ENCODE measurements at regions not wholly inside any gene's neighbourhood (a gene's known extent, or its start where the extent isn't known, plus 50 kb on each side); places are given as distances from the start of the nearest gene placed in this dataset.

DNA sequence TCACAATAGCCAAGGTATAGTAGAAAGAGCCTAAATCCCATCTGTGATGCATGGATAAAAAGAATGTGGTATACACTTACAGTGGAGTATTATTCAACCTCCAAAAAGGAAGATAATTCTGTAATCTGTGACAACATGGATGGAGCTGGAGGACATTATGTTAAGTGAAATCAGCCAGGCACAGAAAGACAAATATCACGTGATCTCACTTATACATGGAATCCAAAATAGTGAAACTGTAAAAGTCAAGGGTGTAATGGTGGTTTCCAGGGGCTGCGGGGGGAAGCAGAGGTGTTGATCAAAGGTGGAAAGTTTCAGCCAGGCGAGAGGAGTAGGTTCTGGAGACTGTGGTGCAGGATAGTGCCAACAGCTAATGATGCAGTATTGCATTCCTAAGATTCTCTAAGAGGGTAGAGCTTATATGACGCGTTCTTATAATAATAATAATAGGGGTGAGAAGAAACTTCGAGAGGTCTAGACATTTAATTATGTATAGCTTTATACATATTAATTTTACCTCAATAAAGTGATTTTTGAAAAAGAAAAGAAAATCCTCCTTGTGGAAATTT, 246.1 kb downstream of the FOXA2 start:
- H3K27ac Mint-ChIP-seq, result no peak overlapping the region
- no peak overlapping the region for H3K4me3 Mint-ChIP-seq
- no peaks in the 10 kb centered on the region for H3K4me1 Mint-ChIP-seq (ENCODE audit: low read depth)
- H3K27me3 Mint-ChIP-seq, result peaks cover 8% of the 10 kb centered on the region
- no peaks in the 10 kb centered on the region for H3K9me3 Mint-ChIP-seq (ENCODE audit: low read depth)
- H3K36me3 Mint-ChIP-seq, result no peaks in the 10 kb centered on the region

DNA sequence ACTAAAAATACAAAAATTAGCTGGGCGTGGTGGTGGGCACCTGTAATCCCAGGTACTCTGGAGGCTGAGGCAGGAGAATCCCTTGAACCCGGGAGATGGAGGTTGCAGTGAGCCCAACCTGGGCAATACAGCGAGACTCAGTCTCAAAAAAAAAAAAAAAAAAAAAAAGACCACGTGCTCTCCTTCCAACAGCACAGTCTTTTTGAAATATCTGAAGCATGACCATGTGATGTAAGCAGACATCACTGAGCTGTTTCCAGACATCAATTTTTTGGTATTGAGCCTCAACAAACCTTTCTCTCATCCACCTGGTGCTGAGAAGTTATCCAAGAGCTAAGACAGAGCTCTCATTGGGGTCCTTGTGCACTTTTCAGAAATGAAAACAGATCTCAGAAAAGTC, 249.2 kb downstream of the FOXA2 start:
- no peak overlapping the region for H3K4me3 Mint-ChIP-seq
- no peaks in the 10 kb centered on the region for H3K4me1 Mint-ChIP-seq (ENCODE audit: low read depth)
- no peak overlapping the region for H3K27ac Mint-ChIP-seq
- no peaks in the 10 kb centered on the region for H3K36me3 Mint-ChIP-seq
- H3K27me3 Mint-ChIP-seq, result peaks cover 14% of the 10 kb centered on the region
- H3K9me3 Mint-ChIP-seq (ENCODE audit: low read depth), result no peaks in the 10 kb centered on the region

DNA sequence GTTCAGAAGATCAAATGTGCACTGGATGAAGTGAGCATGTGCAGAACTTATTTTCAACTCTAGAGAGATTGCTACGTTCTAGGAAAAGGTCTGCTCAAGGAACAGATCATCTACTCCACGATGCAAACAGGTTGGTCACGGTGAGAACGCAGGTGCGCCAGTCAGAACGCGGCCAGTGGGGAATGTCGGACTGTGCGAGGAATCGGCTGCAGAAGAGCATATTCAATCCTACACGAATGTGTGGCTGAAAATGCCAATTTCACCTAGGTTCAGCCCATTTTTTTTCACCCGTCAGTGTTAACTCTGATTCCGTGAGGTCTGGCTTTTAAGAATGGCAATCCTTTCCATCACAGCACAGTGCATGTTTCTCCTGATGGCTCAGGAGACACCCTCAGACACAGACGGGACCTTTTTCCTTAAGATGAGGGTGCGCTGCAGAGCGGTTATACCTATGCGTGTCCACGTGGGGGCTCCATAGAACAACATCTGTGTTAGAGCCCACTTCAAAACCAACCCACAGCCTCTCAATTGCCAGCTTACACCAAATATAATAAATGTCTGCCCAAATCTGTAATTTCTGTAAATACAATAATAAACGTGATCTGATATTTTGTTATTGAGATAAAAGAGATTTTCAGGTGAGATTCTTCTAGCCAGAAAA, 250.4 kb downstream of the FOXA2 start:
- Mint-ChIP-seq H3K36me3 (no peaks in the 10 kb centered on the region), H3K4me1 (ENCODE audit: low read depth) (no peaks in the 10 kb centered on the region), H3K4me3 (no peak overlapping the region), H3K9me3 (ENCODE audit: low read depth) (no peaks in the 10 kb centered on the region), H3K27me3 (peaks cover 9% of the 10 kb centered on the region), H3K27ac (no peak overlapping the region)

DNA sequence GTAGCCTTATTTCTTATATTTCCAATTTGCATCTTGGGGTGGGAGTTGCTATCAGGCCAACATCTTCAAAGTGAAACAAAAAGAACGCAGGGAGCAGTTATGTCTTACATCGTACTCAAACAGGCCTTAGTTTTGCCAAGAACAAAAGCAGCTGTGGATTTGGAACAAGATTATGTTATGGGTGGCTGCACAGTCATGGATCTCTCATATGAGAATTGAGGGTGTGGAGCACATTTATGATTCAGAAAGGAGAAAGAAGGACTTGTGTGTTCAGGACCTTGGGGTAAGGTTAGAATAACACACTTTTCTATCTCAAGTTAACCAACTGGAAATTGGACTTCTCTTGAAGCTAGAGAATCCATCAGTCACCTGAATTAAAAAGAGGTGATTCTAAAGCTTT, 259.9 kb downstream of the FOXA2 start:
- H3K36me3 Mint-ChIP-seq, result no peaks in the 10 kb centered on the region
- H3K4me3 Mint-ChIP-seq, result no peak overlapping the region
- no peaks in the 10 kb centered on the region for H3K27me3 Mint-ChIP-seq
- H3K27ac Mint-ChIP-seq, result no peak overlapping the region
- no peaks in the 10 kb centered on the region for H3K9me3 Mint-ChIP-seq (ENCODE audit: low read depth)
- H3K4me1 Mint-ChIP-seq (ENCODE audit: low read depth), result no peaks in the 10 kb centered on the region

DNA sequence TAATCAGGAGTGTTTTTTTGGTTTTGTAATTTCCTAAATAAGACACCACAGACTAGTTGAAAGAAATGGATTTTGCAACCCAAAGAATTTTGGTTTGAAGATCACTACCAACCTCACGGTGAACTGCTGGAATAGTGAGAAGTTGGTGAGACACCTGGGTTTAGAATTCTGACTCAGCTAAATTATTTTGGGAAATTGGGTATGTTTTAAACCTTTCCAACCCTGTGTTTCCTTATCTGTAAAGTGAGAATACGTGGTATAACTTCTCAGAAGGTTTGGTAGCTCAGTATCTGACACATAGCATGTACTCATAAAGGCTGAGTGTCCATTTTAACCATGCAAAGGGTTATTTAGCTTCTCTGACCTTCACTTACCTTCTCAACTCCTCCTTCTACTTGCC, 261.9 kb downstream of the FOXA2 start:
- no peaks in the 10 kb centered on the region for H3K36me3 Mint-ChIP-seq
- no peak overlapping the region for H3K4me3 Mint-ChIP-seq
- no peaks in the 10 kb centered on the region for H3K27me3 Mint-ChIP-seq
- H3K27ac Mint-ChIP-seq, result no peak overlapping the region
- H3K4me1 Mint-ChIP-seq (ENCODE audit: low read depth), result no peaks in the 10 kb centered on the region
- H3K9me3 Mint-ChIP-seq (ENCODE audit: low read depth), result no peaks in the 10 kb centered on the region

DNA sequence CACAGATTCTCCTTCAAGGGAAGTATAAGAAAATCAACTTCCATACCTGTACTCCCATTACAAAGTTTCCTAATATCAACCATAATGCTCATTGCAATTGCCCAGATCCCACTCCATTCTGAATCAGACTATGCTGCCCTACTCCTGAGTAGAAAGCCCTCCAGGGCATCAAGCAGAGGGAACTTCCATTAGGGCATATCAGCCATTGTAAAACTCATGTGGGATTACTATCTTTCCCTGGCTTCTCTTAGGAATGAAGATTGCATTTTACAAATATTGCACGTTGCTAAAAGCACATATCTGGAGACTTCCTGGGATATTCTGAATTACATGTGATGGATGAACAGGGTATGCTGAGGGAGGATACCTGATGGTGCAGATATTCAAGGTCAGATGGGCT, 263.2 kb downstream of the FOXA2 start:
- Mint-ChIP-seq H3K4me3 (no peak overlapping the region), H3K27me3 (no peaks in the 10 kb centered on the region), H3K4me1 (ENCODE audit: low read depth) (no peaks in the 10 kb centered on the region), H3K36me3 (no peaks in the 10 kb centered on the region), H3K27ac (no peak overlapping the region), H3K9me3 (ENCODE audit: low read depth) (no peaks in the 10 kb centered on the region)

DNA sequence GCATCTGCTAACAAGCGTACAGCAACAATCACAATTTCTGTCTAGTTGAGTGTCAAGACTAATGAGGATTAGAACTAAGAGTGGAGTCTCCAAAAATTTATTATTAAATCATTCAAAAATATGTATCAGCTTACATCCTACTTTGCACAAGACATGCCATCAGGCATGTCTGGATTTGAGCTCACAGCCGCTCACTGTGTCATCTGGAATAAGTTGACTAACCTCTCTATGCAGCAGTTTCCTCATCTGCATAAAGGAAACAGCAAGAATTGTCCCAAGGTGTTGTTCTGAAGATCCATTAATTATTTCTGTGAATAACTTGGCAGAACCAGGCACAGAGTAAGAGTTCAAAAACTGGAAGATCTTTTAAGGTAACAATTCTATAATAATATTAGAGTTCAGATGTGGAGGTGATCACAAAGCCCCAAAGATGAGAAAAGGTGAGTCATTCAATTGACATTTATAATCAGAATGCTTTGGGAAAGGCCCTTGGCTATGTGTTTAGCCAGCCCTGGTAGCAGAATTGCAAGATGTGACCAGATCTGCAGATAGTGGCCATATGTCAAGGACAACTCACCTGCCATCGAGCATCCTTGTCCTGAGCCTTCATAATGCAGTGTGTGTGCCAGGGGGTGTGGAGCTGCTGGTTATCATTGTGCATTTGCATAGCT, 264.0 kb downstream of the FOXA2 start:
- Mint-ChIP-seq H3K27me3 (no peaks in the 10 kb centered on the region), H3K9me3 (ENCODE audit: low read depth) (no peaks in the 10 kb centered on the region), H3K36me3 (no peaks in the 10 kb centered on the region), H3K4me1 (ENCODE audit: low read depth) (no peaks in the 10 kb centered on the region), H3K4me3 (no peak overlapping the region), H3K27ac (no peak overlapping the region)

DNA sequence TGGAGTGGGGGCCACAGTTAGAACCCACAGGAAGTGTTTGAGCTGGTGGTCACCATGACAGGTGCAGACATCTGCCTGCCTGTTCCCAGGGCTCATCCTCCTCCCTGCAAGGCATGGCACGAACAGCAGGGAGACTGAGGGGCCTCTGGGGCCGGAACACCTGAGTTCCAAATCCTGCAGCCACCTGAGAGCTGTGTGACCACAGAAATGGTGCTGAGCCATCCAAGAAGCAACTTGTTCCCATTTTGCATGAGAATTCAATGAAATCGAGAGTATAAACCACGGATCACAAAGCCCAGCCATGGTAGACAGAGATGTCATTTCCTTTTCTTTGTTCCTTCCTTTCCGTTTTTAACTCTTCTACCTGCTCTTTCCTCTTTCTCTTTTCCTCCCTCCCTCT, 268.6 kb downstream of the FOXA2 start:
- peaks cover 2% of the 10 kb centered on the region for H3K27me3 Mint-ChIP-seq
- H3K36me3 Mint-ChIP-seq, result no peaks in the 10 kb centered on the region
- H3K4me1 Mint-ChIP-seq (ENCODE audit: low read depth), result no peaks in the 10 kb centered on the region
- H3K9me3 Mint-ChIP-seq (ENCODE audit: low read depth), result no peaks in the 10 kb centered on the region
- H3K4me3 Mint-ChIP-seq, result no peak overlapping the region
- H3K27ac Mint-ChIP-seq, result no peak overlapping the region

DNA sequence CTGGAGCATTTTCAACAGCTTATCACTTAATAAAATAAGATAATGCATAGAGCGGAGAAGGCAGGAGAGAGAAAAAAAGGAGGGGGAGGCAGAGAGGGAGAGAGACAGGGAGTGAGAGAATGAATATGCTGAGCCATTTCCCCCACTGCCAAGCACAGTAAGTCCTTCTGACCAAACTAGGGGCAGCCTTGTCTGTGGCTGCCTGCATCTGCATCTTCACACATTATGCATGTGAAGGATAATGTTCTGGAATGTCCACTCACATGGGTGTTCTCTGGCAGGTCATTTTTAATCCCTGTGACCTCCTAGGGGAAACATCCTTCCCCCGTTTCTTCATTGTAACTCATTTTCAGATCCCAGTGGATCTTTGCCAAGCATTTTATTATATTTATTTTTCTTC, 269.3 kb downstream of the FOXA2 start:
- Mint-ChIP-seq H3K27me3 (peaks cover 2% of the 10 kb centered on the region), H3K36me3 (no peaks in the 10 kb centered on the region), H3K27ac (no peak overlapping the region), H3K9me3 (ENCODE audit: low read depth) (no peaks in the 10 kb centered on the region), H3K4me3 (no peak overlapping the region), H3K4me1 (ENCODE audit: low read depth) (no peaks in the 10 kb centered on the region)

DNA sequence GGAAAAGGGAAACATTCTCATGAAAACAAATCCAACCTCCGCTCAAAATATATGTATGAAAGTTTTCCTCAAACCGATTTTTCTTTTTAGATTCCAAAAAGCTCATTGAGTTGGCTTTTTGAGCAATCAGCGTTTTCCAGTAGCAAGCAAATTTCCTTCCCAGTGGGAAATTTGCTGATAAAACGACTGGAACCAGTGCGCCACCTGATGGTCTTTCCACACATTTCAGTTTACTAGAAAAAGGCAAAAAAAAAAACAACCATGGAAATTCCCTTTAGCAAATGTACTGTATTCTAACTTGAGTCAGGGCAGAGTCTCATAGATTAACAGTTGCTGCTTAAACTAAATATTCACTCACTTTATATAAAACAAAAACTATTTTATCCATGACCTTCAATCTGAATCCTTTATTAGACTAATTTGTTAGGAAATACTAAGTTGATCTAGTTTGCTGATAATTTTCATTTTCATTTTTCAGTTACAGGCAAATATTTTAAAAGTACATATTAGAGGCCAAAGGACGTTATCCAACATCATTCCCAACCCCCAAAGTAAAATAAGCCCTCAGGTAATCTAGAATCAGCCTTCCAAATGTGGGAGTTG, 271.5 kb downstream of the FOXA2 start:
- Mint-ChIP-seq H3K4me1 (ENCODE audit: low read depth) (no peaks in the 10 kb centered on the region), H3K27me3 (peaks cover 2% of the 10 kb centered on the region), H3K36me3 (no peaks in the 10 kb centered on the region), H3K4me3 (no peak overlapping the region), H3K9me3 (ENCODE audit: low read depth) (no peaks in the 10 kb centered on the region), H3K27ac (no peak overlapping the region)

DNA sequence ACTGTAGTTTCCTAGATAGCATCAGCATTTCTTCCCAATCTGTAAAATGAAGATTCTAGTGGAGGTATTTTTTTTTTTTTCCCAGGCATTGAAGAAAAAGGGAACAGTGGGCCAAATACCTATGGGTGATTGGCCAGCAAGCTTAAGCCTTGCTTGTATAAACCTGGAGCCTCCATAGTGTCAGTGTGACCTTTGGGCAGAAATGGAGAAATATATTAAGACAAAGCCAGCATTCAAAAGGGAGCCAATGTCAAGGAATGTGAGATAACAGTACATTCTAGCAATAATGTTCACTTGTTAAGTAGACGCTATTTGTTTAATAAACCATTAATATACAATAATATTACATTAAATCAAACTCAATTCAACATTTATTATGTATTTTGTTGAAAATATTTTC, 275.4 kb downstream of the FOXA2 start:
- H3K9me3 Mint-ChIP-seq (ENCODE audit: low read depth), result no peaks in the 10 kb centered on the region
- peaks cover 2% of the 10 kb centered on the region for H3K27me3 Mint-ChIP-seq
- no peak overlapping the region for H3K27ac Mint-ChIP-seq
- H3K4me1 Mint-ChIP-seq (ENCODE audit: low read depth), result no peaks in the 10 kb centered on the region
- H3K36me3 Mint-ChIP-seq, result no peaks in the 10 kb centered on the region
- no peak overlapping the region for H3K4me3 Mint-ChIP-seq

DNA sequence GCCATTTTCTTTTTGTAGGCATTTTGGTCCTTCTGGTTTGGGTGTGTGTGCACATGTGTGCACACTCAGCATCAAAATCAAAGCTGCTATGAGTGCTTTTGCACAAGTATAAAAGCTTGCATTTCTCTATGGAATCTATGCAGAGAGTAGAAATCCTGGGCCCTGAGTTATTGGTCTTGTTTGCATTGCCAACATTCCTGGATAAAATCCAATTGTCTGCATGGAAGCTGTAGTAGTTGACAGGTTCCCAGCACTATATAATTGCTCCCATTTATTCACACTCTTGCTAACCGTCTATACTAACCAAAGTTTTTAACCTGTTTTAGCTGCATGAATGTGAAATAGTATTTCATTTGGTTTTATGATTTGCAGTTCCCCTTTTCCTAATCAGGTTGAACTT, 277.0 kb downstream of the FOXA2 start:
- Mint-ChIP-seq H3K4me3 (no peak overlapping the region), H3K9me3 (ENCODE audit: low read depth) (no peaks in the 10 kb centered on the region), H3K27me3 (no peaks in the 10 kb centered on the region), H3K36me3 (no peaks in the 10 kb centered on the region), H3K4me1 (ENCODE audit: low read depth) (no peaks in the 10 kb centered on the region), H3K27ac (no peak overlapping the region)

DNA sequence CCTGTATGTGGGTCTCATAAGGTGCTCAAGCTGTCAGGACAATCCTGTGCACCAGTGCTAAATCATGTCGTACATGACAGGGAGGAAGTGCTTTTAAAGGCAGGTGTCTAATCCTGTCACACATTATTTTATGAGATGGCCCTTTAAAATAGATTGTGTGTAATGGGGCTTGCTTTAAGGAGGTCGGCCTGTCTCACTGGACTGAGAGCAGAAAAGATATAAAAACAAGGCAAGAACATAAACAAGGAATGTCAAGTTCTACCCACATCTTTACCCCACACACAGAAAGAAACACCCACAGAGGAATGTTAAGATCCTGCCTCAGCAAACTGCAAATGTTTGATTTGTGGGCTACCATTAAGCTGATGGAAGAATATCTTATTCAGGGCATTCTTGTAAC, 279.0 kb downstream of the FOXA2 start:
- Mint-ChIP-seq H3K4me3 (no peak overlapping the region), H3K4me1 (ENCODE audit: low read depth) (no peaks in the 10 kb centered on the region), H3K9me3 (ENCODE audit: low read depth) (peaks cover 4% of the 10 kb centered on the region), H3K36me3 (no peaks in the 10 kb centered on the region), H3K27me3 (no peaks in the 10 kb centered on the region), H3K27ac (no peak overlapping the region)

DNA sequence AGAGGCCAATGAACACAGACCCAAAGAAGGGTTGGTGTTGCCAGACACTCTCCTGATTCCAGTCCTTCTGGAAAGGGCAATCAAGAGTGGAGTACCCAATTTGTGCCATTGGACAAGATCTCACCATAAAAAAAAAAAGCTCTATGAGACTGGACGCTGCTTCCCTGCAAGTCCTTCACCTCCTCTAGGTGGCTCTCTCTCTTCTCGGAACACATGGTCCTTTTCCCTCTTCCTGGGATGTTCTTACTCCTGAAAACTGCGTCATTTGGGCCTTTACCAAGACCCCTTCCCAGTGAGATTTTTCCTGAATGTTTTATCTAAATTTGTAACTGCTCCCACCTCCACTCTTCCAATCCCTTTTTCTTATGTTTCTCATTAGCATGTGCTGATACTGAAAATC, 280.8 kb downstream of the FOXA2 start:
- H3K4me3 Mint-ChIP-seq, result no peak overlapping the region
- no peaks in the 10 kb centered on the region for H3K36me3 Mint-ChIP-seq
- no peaks in the 10 kb centered on the region for H3K4me1 Mint-ChIP-seq (ENCODE audit: low read depth)
- H3K27ac Mint-ChIP-seq, result no peak overlapping the region
- no peaks in the 10 kb centered on the region for H3K27me3 Mint-ChIP-seq
- peaks cover 8% of the 10 kb centered on the region for H3K9me3 Mint-ChIP-seq (ENCODE audit: low read depth)

DNA sequence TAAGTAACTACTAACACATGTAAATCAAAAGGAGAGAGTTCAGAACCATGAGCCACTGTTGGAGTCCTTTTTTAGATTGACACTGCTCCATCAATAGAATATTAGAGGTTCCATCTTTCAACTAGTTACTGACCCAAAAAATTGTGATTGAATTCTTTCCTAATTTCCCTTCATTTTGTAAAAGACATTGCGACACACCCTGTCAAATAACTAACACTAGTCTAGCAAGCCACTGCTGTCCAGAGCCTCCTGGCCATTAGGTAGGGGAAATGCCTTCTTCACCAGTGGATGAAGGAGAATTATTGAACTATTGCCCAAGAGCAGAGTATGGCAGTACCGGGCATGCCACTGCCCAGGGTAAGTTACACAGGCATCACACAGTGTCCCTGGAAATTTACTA, 282.3 kb downstream of the FOXA2 start:
- Mint-ChIP-seq H3K27ac (no peak overlapping the region), H3K4me3 (no peak overlapping the region), H3K27me3 (no peaks in the 10 kb centered on the region), H3K4me1 (ENCODE audit: low read depth) (no peaks in the 10 kb centered on the region), H3K9me3 (ENCODE audit: low read depth) (peaks cover 8% of the 10 kb centered on the region), H3K36me3 (no peaks in the 10 kb centered on the region)

All from activated naive CD8-positive, alpha-beta T cell (primary cell).